ENCODE measurements at regions not wholly inside any gene's neighbourhood (a gene's known extent, or its start where the extent isn't known, plus 50 kb on each side); places are given as distances from the start of the nearest gene placed in this dataset.
"Not testable (repeated sequence)": the region's sequence is repeated elsewhere in the genome, so short reads cannot be mapped to it uniquely, and the experiment has no call there.

- no peak for DNase-seq (ENCODE audit: low read depth in 2 of 2)
Observed at GRCh38 chr6:134821928-134822864, 127.7 kb downstream of the ALDH8A1 start.

GRCh38 chr6:134821397-134821796, 128.5 kb downstream of the ALDH8A1 start:
- DNase-seq (ENCODE audit: low read depth in 2 of 2), result no peak

GRCh38 chr6:134819863-134820800, 129.8 kb downstream of the ALDH8A1 start:
- no peak for DNase-seq (ENCODE audit: low read depth in 2 of 2)

- DNase-seq (ENCODE audit: low read depth in 2 of 2), result no peak
Observed at GRCh38 chr6:134819236-134819635, 130.7 kb downstream of the ALDH8A1 start.

- DNase-seq (ENCODE audit: low read depth in 2 of 2), result no peak
Observed at GRCh38 chr6:134817448-134817847, 132.5 kb downstream of the ALDH8A1 start.

- no peak for DNase-seq (ENCODE audit: low read depth in 2 of 2)
Observed at GRCh38 chr6:134816780-134817179, 133.1 kb downstream of the ALDH8A1 start.

GRCh38 chr6:134816300-134816699, 133.6 kb downstream of the ALDH8A1 start:
- no peak for DNase-seq (ENCODE audit: low read depth in 2 of 2)

GRCh38 chr6:134814076-134814695, 135.7 kb downstream of the ALDH8A1 start:
- DNase-seq (ENCODE audit: low read depth in 2 of 2), result no peak

- no peak for DNase-seq (ENCODE audit: low read depth in 2 of 2)
Observed at GRCh38 chr6:134813146-134813545, 136.8 kb downstream of the ALDH8A1 start.

GRCh38 chr6:134810402-134810801, 139.5 kb downstream of the ALDH8A1 start:
- no peak for DNase-seq (ENCODE audit: low read depth in 2 of 2)

GRCh38 chr6:134809130-134809529, 140.8 kb downstream of the ALDH8A1 start:
- no peak for DNase-seq (ENCODE audit: low read depth in 2 of 2)

GRCh38 chr6:134806180-134806798, 143.6 kb downstream of the ALDH8A1 start:
- DNase-seq (ENCODE audit: low read depth in 2 of 2), result no peak

- no peak for DNase-seq (ENCODE audit: low read depth in 2 of 2)
Observed at GRCh38 chr6:134805168-134805567, 144.7 kb downstream of the ALDH8A1 start.

GRCh38 chr6:134804311-134804710, 145.6 kb downstream of the ALDH8A1 start:
- DNase-seq (ENCODE audit: low read depth in 2 of 2), result not testable (repeated sequence)

- DNase-seq (ENCODE audit: low read depth in 2 of 2), result no peak
Observed at GRCh38 chr6:134802426-134803058, 147.4 kb downstream of the ALDH8A1 start.

- DNase-seq (ENCODE audit: low read depth in 2 of 2), result no peak
Observed at GRCh38 chr6:134797400-134798113, 152.3 kb downstream of the ALDH8A1 start.

GRCh38 chr6:134795691-134796090, 154.2 kb downstream of the ALDH8A1 start:
- DNase-seq (ENCODE audit: low read depth in 2 of 2), result no peak

- no peak for DNase-seq (ENCODE audit: low read depth in 2 of 2)
Observed at GRCh38 chr6:134795001-134795400, 154.9 kb downstream of the ALDH8A1 start.

GRCh38 chr6:134791243-134791843, 158.6 kb downstream of the ALDH8A1 start:
- not testable (repeated sequence) for DNase-seq (ENCODE audit: low read depth in 2 of 2)

Data from stimulated activated CD4-positive, alpha-beta T cell treated with anti-CD3 and anti-CD28 coated beads, Interleukin-1b, Interleukin-23, amount 100 ng/mL, for 1 hour (primary cell).